ENCODE measurements at regions not wholly inside any gene's neighbourhood (a gene's known extent, or its start where the extent isn't known, plus 50 kb on each side); places are given as distances from the start of the nearest gene placed in this dataset.
"Not testable (repeated sequence)": the region's sequence is repeated elsewhere in the genome, so short reads cannot be mapped to it uniquely, and the experiment has no call there.

DNA sequence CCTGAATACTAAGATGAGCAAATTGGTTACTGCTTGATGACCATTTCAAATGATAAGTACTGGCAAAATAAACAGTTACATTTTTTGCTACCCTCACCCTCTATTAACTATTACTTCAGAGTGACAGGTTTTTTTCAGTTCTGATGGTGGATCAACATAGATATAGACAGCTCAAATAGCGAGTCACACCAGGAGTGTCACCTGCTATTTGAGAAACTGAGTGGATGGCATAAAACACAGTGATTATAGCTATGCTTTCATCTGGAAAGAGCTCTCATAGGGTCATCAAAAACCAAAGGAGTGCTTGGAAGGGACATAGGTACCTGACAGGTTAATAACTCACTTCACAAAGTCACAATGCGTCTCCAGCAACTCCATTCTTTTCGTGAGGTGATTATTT lies 244.5 kb upstream of the C9orf72 start:
- Histone ChIP-seq H3K9me3 (ENCODE audit: control insufficient read depth in 2 of 3, low read length in 3 of 3) (no peaks in the 10 kb centered on the region), H3K27ac (ENCODE audit: low read depth, low read length) (no peak overlapping the region), H3K36me3 (ENCODE audit: control insufficient read depth in 2 of 3, insufficient read depth in 3 of 3, low read length in 3 of 3) (no peaks in the 10 kb centered on the region), H3K4me1 (ENCODE audit: control insufficient read depth in 2 of 2, insufficient read depth in 2 of 2, low read length in 2 of 2) (no peaks in the 10 kb centered on the region), H3K27me3 (ENCODE audit: control insufficient read depth in 2 of 2, insufficient read depth in 2 of 2, low read length in 2 of 2) (no peaks in the 10 kb centered on the region), H3K4me3 (ENCODE audit: low read length) (no peak overlapping the region)
- DNase-seq (no peak), ATAC-seq (no peak)
- CTCF ChIA-PET = no interaction called here
- peaks cover 0 to 2% (median 0%) of the 10 kb centered on the region in 11 donors for H3K9me3 Mint-ChIP-seq
- intact Hi-C loops (cut with micrococcal nuclease) = loop anchor here in 1 of 2 donors (10.0 kb wide), 1 partner anchor 713 kb away; the partner anchor contains the start of gene TEK
- POLR2A ChIA-PET = no interaction called here
- H3K36me3 Mint-ChIP-seq = no peaks in the 10 kb centered on the region
- H3K4me1 Mint-ChIP-seq = no peaks in the 10 kb centered on the region
- no peak overlapping the region for H3K27ac Mint-ChIP-seq
- H3K27me3 Mint-ChIP-seq = peaks cover 0 to 4% (median 0%) of the 10 kb centered on the region in 5 donors
- H3K4me3 Mint-ChIP-seq = no peak overlapping the region

DNA sequence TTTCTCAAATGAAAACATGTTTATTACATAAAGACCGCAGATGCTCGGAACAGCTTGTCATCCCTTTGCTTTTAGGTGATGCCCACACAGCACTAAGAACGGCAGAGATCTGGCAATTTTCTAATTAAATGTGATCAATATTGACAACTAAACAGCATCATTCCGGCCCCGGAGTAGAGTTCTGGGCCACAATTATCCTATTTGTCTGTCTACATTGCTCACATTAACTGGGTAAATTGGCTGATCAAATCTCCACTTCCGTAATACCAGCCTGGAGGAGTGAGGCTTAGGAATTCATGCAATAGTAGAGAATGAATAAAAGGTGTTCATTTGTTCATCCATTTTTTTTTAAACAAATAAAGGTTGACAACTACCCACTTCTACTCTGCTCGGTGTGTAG lies 245.1 kb upstream of the C9orf72 start:
- Histone ChIP-seq H3K27ac (ENCODE audit: low read depth, low read length) (no peak overlapping the region), H3K27me3 (ENCODE audit: control insufficient read depth in 2 of 2, insufficient read depth in 2 of 2, low read length in 2 of 2) (no peaks in the 10 kb centered on the region), H3K4me3 (ENCODE audit: low read length) (no peak overlapping the region), H3K4me1 (ENCODE audit: control insufficient read depth in 2 of 2, insufficient read depth in 2 of 2, low read length in 2 of 2) (no peaks in the 10 kb centered on the region), H3K9me3 (ENCODE audit: control insufficient read depth in 2 of 3, low read length in 3 of 3) (no peaks in the 10 kb centered on the region), H3K36me3 (ENCODE audit: control insufficient read depth in 2 of 3, insufficient read depth in 3 of 3, low read length in 3 of 3) (no peaks in the 10 kb centered on the region)
- ChIA-PET POLR2A (no interaction called here), CTCF (no interaction called here)
- Mint-ChIP-seq H3K4me3 (no peak overlapping the region), H3K4me1 (no peaks in the 10 kb centered on the region), H3K36me3 (no peaks in the 10 kb centered on the region), H3K27me3 (peaks cover 0 to under 1% (median 0%) of the 10 kb centered on the region in 5 donors), H3K27ac (no peak overlapping the region), H3K9me3 (no peaks in the 10 kb centered on the region)
- DNase-seq (no peak), ATAC-seq (no peak)
- intact Hi-C loops (cut with micrococcal nuclease) = loop anchor here in 1 of 2 donors (10.0 kb wide), 1 partner anchor 714 kb away; the partner anchor contains the start of gene TEK

DNA sequence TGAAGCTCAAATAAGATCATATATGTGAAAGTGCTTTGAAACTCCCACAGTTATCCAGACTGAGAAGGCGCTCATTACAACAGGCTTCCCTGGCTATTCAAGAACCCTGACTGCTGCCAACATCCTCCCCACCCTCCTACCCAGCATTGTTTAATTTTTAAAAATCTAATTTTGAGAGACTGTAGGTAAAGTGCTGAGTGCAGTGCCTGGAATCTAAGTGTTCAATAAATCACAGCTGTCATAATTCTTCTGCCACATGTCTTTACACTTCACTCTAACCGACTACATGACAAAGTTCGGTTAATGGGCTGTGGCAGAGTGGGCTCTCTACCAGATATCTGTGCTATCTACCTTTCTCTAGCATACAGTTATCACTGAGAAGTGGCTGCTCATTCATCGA lies 255.6 kb upstream of the C9orf72 start:
- ChIA-PET CTCF (no interaction called here), POLR2A (no interaction called here)
- intact Hi-C loops (cut with micrococcal nuclease) = no loop called here
- Histone ChIP-seq H3K4me1 (ENCODE audit: control insufficient read depth in 2 of 2, insufficient read depth in 2 of 2, low read length in 2 of 2) (no peaks in the 10 kb centered on the region), H3K36me3 (ENCODE audit: control insufficient read depth in 2 of 3, insufficient read depth in 3 of 3, low read length in 3 of 3) (no peaks in the 10 kb centered on the region), H3K9me3 (ENCODE audit: control insufficient read depth in 2 of 3, low read length in 3 of 3) (no peaks in the 10 kb centered on the region), H3K27me3 (ENCODE audit: control insufficient read depth in 2 of 2, insufficient read depth in 2 of 2, low read length in 2 of 2) (no peaks in the 10 kb centered on the region), H3K27ac (ENCODE audit: low read depth, low read length) (no peak overlapping the region), H3K4me3 (ENCODE audit: low read length) (no peak overlapping the region)
- Mint-ChIP-seq H3K27me3 (peaks cover 0 to 2% (median 0%) of the 10 kb centered on the region in 5 donors), H3K4me1 (no peaks in the 10 kb centered on the region), H3K36me3 (no peaks in the 10 kb centered on the region), H3K27ac (no peak overlapping the region), H3K4me3 (no peak overlapping the region), H3K9me3 (peaks cover 0 to 5% (median 0%) of the 10 kb centered on the region in 11 donors)
- no peak for DNase-seq
- no peak for ATAC-seq

DNA sequence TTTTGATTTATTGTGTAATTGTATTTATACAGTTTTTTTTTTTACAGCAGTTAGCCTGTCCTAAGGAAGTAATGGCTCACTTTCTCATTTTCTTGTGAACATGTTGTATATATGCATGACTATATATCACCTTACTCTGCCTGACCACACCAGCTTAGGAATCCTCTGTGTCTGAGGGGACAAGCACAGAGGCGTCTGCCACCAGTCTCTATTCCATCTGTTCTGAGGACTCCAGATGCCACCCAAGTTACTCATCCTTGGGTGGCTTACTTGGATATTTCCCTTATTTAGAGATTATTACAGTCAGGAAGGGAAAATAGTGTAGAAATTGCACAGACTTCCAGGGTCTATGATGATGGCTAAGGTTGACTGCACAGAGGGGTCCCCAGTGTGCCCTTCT lies 256.3 kb upstream of the C9orf72 start:
- Mint-ChIP-seq H3K27ac (no peak overlapping the region), H3K4me1 (no peaks in the 10 kb centered on the region), H3K27me3 (peaks cover 0 to 6% (median 4%) of the 10 kb centered on the region in 5 donors), H3K9me3 (peaks cover 0 to 5% (median 0%) of the 10 kb centered on the region in 11 donors), H3K4me3 (no peak overlapping the region), H3K36me3 (no peaks in the 10 kb centered on the region)
- no peaks in the 10 kb centered on the region for H3K9me3 ChIP-seq (ENCODE audit: control insufficient read depth in 2 of 3, low read length in 3 of 3)
- no peaks in the 10 kb centered on the region for H3K36me3 ChIP-seq (ENCODE audit: control insufficient read depth in 2 of 3, insufficient read depth in 3 of 3, low read length in 3 of 3)
- ChIA-PET CTCF (interaction anchor here (0.6 kb wide), 1 partner anchor 10 kb away, joined by 3 read pairs; no protein-coding TSS in a partner anchor), POLR2A (no interaction called here)
- H3K27ac ChIP-seq (ENCODE audit: low read depth, low read length) = no peak overlapping the region
- no peaks in the 10 kb centered on the region for H3K27me3 ChIP-seq (ENCODE audit: control insufficient read depth in 2 of 2, insufficient read depth in 2 of 2, low read length in 2 of 2)
- intact Hi-C loops (cut with micrococcal nuclease) = no loop called here
- H3K4me3 ChIP-seq (ENCODE audit: low read length) = no peak overlapping the region
- H3K4me1 ChIP-seq (ENCODE audit: control insufficient read depth in 2 of 2, insufficient read depth in 2 of 2, low read length in 2 of 2) = no peaks in the 10 kb centered on the region
- DNase-seq (no peak), ATAC-seq (no peak)

DNA sequence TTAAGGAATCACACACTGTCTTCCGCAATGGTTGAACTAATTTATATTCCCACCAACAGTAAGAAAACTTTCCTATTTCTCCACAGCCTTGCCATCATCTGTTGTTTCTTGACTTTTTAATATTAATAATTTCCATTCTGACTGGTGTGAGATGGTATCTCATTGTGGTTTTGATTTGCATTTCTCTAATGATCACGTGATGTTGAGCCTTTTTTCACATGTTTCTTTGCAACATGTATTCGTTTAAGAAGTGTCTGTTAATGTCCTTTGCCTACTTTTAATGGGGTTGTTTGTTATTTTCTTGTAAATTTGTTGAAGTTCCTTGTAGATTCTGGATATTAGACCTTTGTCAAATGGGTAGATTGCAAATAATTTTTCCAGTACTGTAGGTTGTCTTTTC lies 258.8 kb upstream of the C9orf72 start:
- H3K27ac Mint-ChIP-seq = not testable (repeated sequence)

DNA sequence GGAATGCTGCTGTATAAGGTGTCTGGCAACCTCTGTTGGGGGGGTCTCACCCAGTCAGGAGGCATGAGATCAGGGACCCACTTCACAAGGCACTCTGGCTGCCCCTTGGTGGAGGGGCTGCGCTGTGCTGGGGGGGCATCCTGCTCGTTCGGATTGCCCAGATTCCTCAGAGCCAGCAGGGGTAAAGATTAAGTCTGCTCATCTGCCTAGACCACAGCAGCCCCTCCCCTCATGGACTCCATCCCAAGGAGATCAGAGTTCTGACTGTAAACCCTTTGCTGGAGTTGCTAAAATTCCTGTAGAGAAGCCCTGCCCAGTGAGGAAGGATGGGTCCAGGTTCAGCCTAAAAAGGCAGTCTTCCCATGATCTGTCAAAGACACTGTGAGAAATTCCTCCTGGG lies 262.0 kb upstream of the C9orf72 start:
- ChIA-PET CTCF (no interaction called here), POLR2A (no interaction called here)
- intact Hi-C loops (cut with micrococcal nuclease) = no loop called here

More for the DNA sequence above, 258.8 kb upstream of the C9orf72 start:
- DNase-seq; H3K9me3 Mint-ChIP-seq; POLR2A ChIA-PET; H3K4me3 Mint-ChIP-seq; intact Hi-C loops (cut with micrococcal nuclease); H3K4me3 ChIP-seq (ENCODE audit: low read length); H3K27me3 ChIP-seq (ENCODE audit: control insufficient read depth in 2 of 2, insufficient read depth in 2 of 2, low read length in 2 of 2); H3K4me1 ChIP-seq (ENCODE audit: control insufficient read depth in 2 of 2, insufficient read depth in 2 of 2, low read length in 2 of 2); H3K36me3 Mint-ChIP-seq; H3K36me3 ChIP-seq (ENCODE audit: control insufficient read depth in 2 of 3, insufficient read depth in 3 of 3, low read length in 3 of 3); H3K9me3 ChIP-seq (ENCODE audit: control insufficient read depth in 2 of 3, low read length in 3 of 3); H3K4me1 Mint-ChIP-seq; H3K27ac ChIP-seq (ENCODE audit: low read depth, low read length); CTCF ChIA-PET; ATAC-seq: not testable (repeated sequence)
- peaks cover 0 to 12% (median 11%) of the 10 kb centered on the region in 5 donors for H3K27me3 Mint-ChIP-seq

DNA sequence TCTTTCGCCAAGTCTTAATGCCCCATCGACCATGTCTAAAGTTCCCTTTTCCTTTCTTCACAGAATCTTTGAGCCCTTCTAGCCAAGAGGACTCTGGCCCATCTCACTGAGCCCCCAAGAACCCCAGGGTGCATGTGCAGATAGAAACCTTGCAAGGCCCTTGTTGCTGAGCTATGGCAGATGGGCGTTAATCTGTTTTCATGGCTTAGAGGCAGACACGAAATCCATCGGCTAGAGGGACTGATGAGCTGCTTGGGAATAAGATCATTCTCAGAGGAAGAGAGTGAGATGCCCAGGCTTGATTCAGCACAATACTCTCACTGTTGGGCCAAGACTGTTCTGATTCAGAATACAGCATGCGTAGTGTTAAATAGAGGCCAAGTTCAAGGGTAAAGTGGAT lies 262.5 kb upstream of the C9orf72 start:
- no peak overlapping the region for H3K27ac Mint-ChIP-seq
- H3K9me3 ChIP-seq (ENCODE audit: control insufficient read depth in 2 of 3, low read length in 3 of 3) = no peaks in the 10 kb centered on the region
- DNase-seq (no peak), ATAC-seq (no peak)
- peaks cover 0 to 5% (median 0%) of the 10 kb centered on the region in 11 donors for H3K9me3 Mint-ChIP-seq
- no peak overlapping the region for H3K4me3 Mint-ChIP-seq
- intact Hi-C loops (cut with micrococcal nuclease) = no loop called here
- H3K27me3 Mint-ChIP-seq = peaks cover 2 to 26% (median 18%) of the 10 kb centered on the region in 5 donors
- CTCF ChIA-PET = no interaction called here
- no peaks in the 10 kb centered on the region for H3K4me1 ChIP-seq (ENCODE audit: control insufficient read depth in 2 of 2, insufficient read depth in 2 of 2, low read length in 2 of 2)
- no peaks in the 10 kb centered on the region for H3K27me3 ChIP-seq (ENCODE audit: control insufficient read depth in 2 of 2, insufficient read depth in 2 of 2, low read length in 2 of 2)
- H3K27ac ChIP-seq (ENCODE audit: low read depth, low read length) = no peak overlapping the region
- no peak overlapping the region for H3K4me3 ChIP-seq (ENCODE audit: low read length)
- H3K36me3 ChIP-seq (ENCODE audit: control insufficient read depth in 2 of 3, insufficient read depth in 3 of 3, low read length in 3 of 3) = no peaks in the 10 kb centered on the region
- POLR2A ChIA-PET = no interaction called here
- no peaks in the 10 kb centered on the region for H3K36me3 Mint-ChIP-seq
- H3K4me1 Mint-ChIP-seq = no peaks in the 10 kb centered on the region

More for the DNA sequence above, 262.0 kb upstream of the C9orf72 start:
- ATAC-seq (no peak), DNase-seq (no peak)
- Histone ChIP-seq H3K9me3 (ENCODE audit: control insufficient read depth in 2 of 3, low read length in 3 of 3) (no peaks in the 10 kb centered on the region), H3K36me3 (ENCODE audit: control insufficient read depth in 2 of 3, insufficient read depth in 3 of 3, low read length in 3 of 3) (no peaks in the 10 kb centered on the region), H3K4me3 (ENCODE audit: low read length) (no peak overlapping the region), H3K27me3 (ENCODE audit: control insufficient read depth in 2 of 2, insufficient read depth in 2 of 2, low read length in 2 of 2) (no peaks in the 10 kb centered on the region), H3K27ac (ENCODE audit: low read depth, low read length) (no peak overlapping the region), H3K4me1 (ENCODE audit: control insufficient read depth in 2 of 2, insufficient read depth in 2 of 2, low read length in 2 of 2) (no peaks in the 10 kb centered on the region)
- Mint-ChIP-seq H3K4me1 (no peaks in the 10 kb centered on the region), H3K27me3 (peaks cover 2 to 26% (median 18%) of the 10 kb centered on the region in 5 donors), H3K36me3 (no peaks in the 10 kb centered on the region), H3K27ac (no peak overlapping the region), H3K9me3 (peaks cover 0 to 5% (median 0%) of the 10 kb centered on the region in 11 donors), H3K4me3 (no peak overlapping the region)
